ENCODE measurements at regions not wholly inside any gene's neighbourhood (a gene's known extent, or its start where the extent isn't known, plus 50 kb on each side); places are given as distances from the start of the nearest gene placed in this dataset.

GRCh38 chr5:57831932-57832331 is 349.3 kb upstream of the ACTBL2 start:
- TF ChIP-seq CTCF (IDR thresholded peaks at IDR 0.05) (no peak), POLR2A (IDR thresholded peaks at IDR 0.05) (no peak)
